HFF-Myc (cell line): ENCODE measurements at regions not wholly inside any gene's neighbourhood (a gene's known extent, or its start where the extent isn't known, plus 50 kb on each side); places are given as distances from the start of the nearest gene placed in this dataset.

Experiments used
- DNase-seq: peaks from one replicate; pipeline ENCODE4 v3.0.0-alpha.2; 2011; ENCODE audit warnings: low read depth; ENCODE audit errors: extremely low read depth
- H3K4me3 ChIP-seq: replicated peaks from 2 replicates; pipeline ENCODE4 v1.5.1; 2011; ENCODE audit warnings: low read depth, mild to moderate bottlenecking, control low read depth, low read length
- CTCF ChIP-seq: IDR thresholded peaks from 2 replicates; pipeline ENCODE4 v1.5.1; 2012; ENCODE audit warnings: mild to moderate bottlenecking, low read depth, low read length, control low read depth; ENCODE audit errors: missing control alignments

- no peak for TF ChIP-seq CTCF
- DNase-seq: no peak
- H3K4me3 ChIP-seq: no peak overlapping the region
These were observed 484.7 kb downstream of the DACH1 start for GRCh38 chr13:71382285-71382684.

GRCh38 chr13:71380191-71380590 is 486.8 kb downstream of the DACH1 start:
- H3K4me3 ChIP-seq: no peak overlapping the region
- no peak for DNase-seq
- no peak for TF ChIP-seq CTCF

- no peak overlapping the region for H3K4me3 ChIP-seq
- DNase-seq: no peak
- no peak for TF ChIP-seq CTCF
These were observed 487.8 kb downstream of the DACH1 start for GRCh38 chr13:71378961-71379905.

GRCh38 chr13:71374471-71375049 is 492.4 kb downstream of the DACH1 start:
- no peak overlapping the region for H3K4me3 ChIP-seq
- no peak for TF ChIP-seq CTCF
- DNase-seq: no peak

- H3K4me3 ChIP-seq: no peak overlapping the region
- TF ChIP-seq CTCF: no peak
- no peak for DNase-seq
These were observed 498.7 kb downstream of the DACH1 start for GRCh38 chr13:71368336-71368735.

- DNase-seq: no peak
- TF ChIP-seq CTCF: no peak
These were observed 507.0 kb downstream of the DACH1 start for GRCh38 chr13:71360041-71360440.

More at GRCh38 chr13:71360041-71360440, 507.0 kb downstream of the DACH1 start:
- no peak overlapping the region for H3K4me3 ChIP-seq
